GM23338 (cell line): ENCODE measurements at regions not wholly inside any gene's neighbourhood (a gene's known extent, or its start where the extent isn't known, plus 50 kb on each side); places are given as distances from the start of the nearest gene placed in this dataset.

Experiments used
- ATAC-seq: fragments of 200-7000 bp; cut with Tn5 transposase; 3 replicates; pipeline ENCODE4 v1.9.1; 2020
- DNase-seq: peaks from one replicate; pipeline ENCODE4 v3.0.0-alpha.2; 2015; ENCODE audit warnings: low spot score
- H2AFZ ChIP-seq: fragments of 200-600 bp; sonication (generic); 2 replicates; pipeline ENCODE4 v1.8.0; 2016; ENCODE audit warnings: antibody characterized with exemption, mild to moderate bottlenecking, moderate library complexity
- H3F3A ChIP-seq: fragments of 200-600 bp; sonication (generic); replicated peaks from 2 replicates; pipeline ENCODE4 v1.8.0; 2017; ENCODE audit warnings: antibody characterized with exemption, mixed run types, low read depth
- H3K27ac ChIP-seq: fragments of 200-600 bp; sonication (generic); 2 replicates; pipeline ENCODE4 v1.6.1; 2016; ENCODE audit warnings: low read depth
- H3K27me3 ChIP-seq: fragments of 200-600 bp; sonication (generic); 2 replicates; pipeline ENCODE4 v1.8.0; 2016; ENCODE audit warnings: mild to moderate bottlenecking, mixed run types, moderate library complexity; ENCODE audit not compliant: insufficient read depth
- H3K36me3 ChIP-seq: fragments of 200-600 bp; sonication (generic); 2 replicates; pipeline ENCODE4 v1.8.0; 2016; ENCODE audit warnings: mild to moderate bottlenecking; ENCODE audit not compliant: insufficient read depth
- H3K4me1 ChIP-seq: fragments of 200-600 bp; sonication (generic); 2 replicates; pipeline ENCODE4 v1.8.0; 2016; ENCODE audit warnings: mild to moderate bottlenecking, moderate library complexity; ENCODE audit not compliant: insufficient read depth
- H3K4me2 ChIP-seq: fragments of 200-600 bp; sonication (generic); 2 replicates; pipeline ENCODE4 v1.7.1; 2017; ENCODE audit warnings: mixed run types
- H3K4me3 ChIP-seq: fragments of 200-600 bp; sonication (generic); 2 replicates; pipeline ENCODE4 v1.6.1; 2016; ENCODE audit warnings: mixed run types
- H3K79me2 ChIP-seq: fragments of 200-600 bp; sonication (generic); replicated peaks from 2 replicates; pipeline ENCODE4 v1.8.0; 2017; ENCODE audit warnings: mild to moderate bottlenecking; ENCODE audit not compliant: insufficient read depth
- H3K9me2 ChIP-seq: fragments of 200-600 bp; sonication (generic); 2 replicates; pipeline ENCODE4 v1.8.0; 2017; ENCODE audit not compliant: insufficient read depth
- H4K20me1 ChIP-seq: fragments of 200-600 bp; sonication (generic); replicated peaks from 2 replicates; pipeline ENCODE4 v1.8.0; 2017; ENCODE audit warnings: mild to moderate bottlenecking; ENCODE audit not compliant: insufficient read depth
- H3K27ac Mint-ChIP-seq: 2 replicates; pipeline ENCODE4 v1.8.0; 2020; ENCODE audit warnings: inconsistent platforms, mild to moderate bottlenecking, moderate library complexity, mixed read lengths
- H3K27me3 Mint-ChIP-seq: 3 replicates; pipeline ENCODE4 v1.8.0; 2022; ENCODE audit warnings: low read depth, mild to moderate bottlenecking, moderate library complexity, mixed read lengths, inconsistent platforms; ENCODE audit not compliant: insufficient read depth, poor library complexity
- H3K36me3 Mint-ChIP-seq: 3 replicates; pipeline ENCODE4 v1.8.0; 2021; ENCODE audit warnings: low read depth, mild to moderate bottlenecking, inconsistent platforms, moderate library complexity, mixed read lengths
- H3K4me1 Mint-ChIP-seq: 3 replicates; pipeline ENCODE4 v1.8.0; 2020; ENCODE audit warnings: mild to moderate bottlenecking, inconsistent platforms, mixed read lengths
- H3K4me3 Mint-ChIP-seq: 3 replicates; pipeline ENCODE4 v1.8.0; 2021; ENCODE audit warnings: moderate library complexity, mild to moderate bottlenecking, inconsistent platforms, mixed read lengths
- H3K9me3 Mint-ChIP-seq: 3 replicates; pipeline ENCODE4 v1.8.0; 2020; ENCODE audit warnings: moderate library complexity, mild to moderate bottlenecking, inconsistent platforms, mixed read lengths
- CREB1 ChIP-seq: fragments of 250-450 bp; sonication (Bioruptor Pico); IDR thresholded peaks from 2 replicates; pipeline ENCODE4 v1.5.0; 2020; ENCODE audit warnings: low read depth, mild to moderate bottlenecking, moderate library complexity
- CTCF ChIP-seq, 2 experiments: fragments of 200-600 bp in 1 of 2; sonication (generic) in 1 of 2; conservative IDR thresholded peaks; 2 replicates each; pipeline versions ENCODE4 v1.5.1 to v1.6.1; 2016 to 2017; ENCODE audit warnings: antibody characterized with exemption in 2 of 2, low read depth in 2 of 2, mild to moderate bottlenecking in 2 of 2, moderate library complexity in 1 of 2
- ETS1 ChIP-seq: IDR thresholded peaks from 2 replicates; pipeline ENCODE4 v1.6.1; 2016; ENCODE audit warnings: antibody characterized with exemption
- EZH2 ChIP-seq: fragments of 200-600 bp; sonication (generic); IDR thresholded peaks from one replicate; pipeline ENCODE4 v1.8.0; 2017; ENCODE audit warnings: antibody characterized with exemption, mild to moderate bottlenecking, low read depth; ENCODE audit not compliant: unreplicated experiment
- JUNB ChIP-seq: IDR thresholded peaks from one replicate; pipeline ENCODE4 v1.6.1; 2016; ENCODE audit warnings: antibody characterized with exemption; ENCODE audit not compliant: unreplicated experiment
- POLR2AphosphoS5 ChIP-seq: IDR thresholded peaks from 2 replicates; pipeline ENCODE4 v1.6.1; 2016; ENCODE audit warnings: antibody characterized with exemption, low read depth
- STAT1 ChIP-seq: IDR thresholded peaks from one replicate; pipeline ENCODE4 v1.6.1; 2016; ENCODE audit warnings: antibody characterized with exemption; ENCODE audit not compliant: unreplicated experiment
- ZNF114 ChIP-seq: fragments of 250-450 bp; sonication (Bioruptor Pico); IDR thresholded peaks from 2 replicates; pipeline ENCODE4 v1.5.0; 2020; ENCODE audit warnings: mild to moderate bottlenecking, moderate library complexity

GRCh38 chrX:116272322-116272721 lies 101.8 kb downstream of the AGTR2 start:
- Histone ChIP-seq H3K27me3 (no peaks in the 10 kb centered on the region), H3K27ac (no peak overlapping the region), H3K79me2 (no peaks in the 10 kb centered on the region), H3K4me1 (no peaks in the 10 kb centered on the region), H3K4me3 (no peak overlapping the region), H3K4me2 (no peak overlapping the region), H4K20me1 (no peaks in the 10 kb centered on the region), H3F3A (no peaks in the 10 kb centered on the region), H3K36me3 (no peaks in the 10 kb centered on the region), H2AFZ (no peak overlapping the region), H3K9me2 (no peaks in the 10 kb centered on the region)
- DNase-seq (peak; percentile 11), ATAC-seq (no peak)
- TF ChIP-seq POLR2AphosphoS5 (no peak), ZNF114 (CRISPR knock-in tag) (no peak), CREB1 (CRISPR knock-in tag) (no peak), JUNB (no peak), CTCF (conservative IDR thresholded peaks at IDR 0.05; ENCODE audit: low read depth in 2 of 2) (no peak), ETS1 (no peak), EZH2 (no peak)
- no peak overlapping the region for H3K4me3 Mint-ChIP-seq
- H3K27ac Mint-ChIP-seq = no peak overlapping the region
- H3K4me1 Mint-ChIP-seq = no peaks in the 10 kb centered on the region
- no peaks in the 10 kb centered on the region for H3K36me3 Mint-ChIP-seq
- no peaks in the 10 kb centered on the region for H3K9me3 Mint-ChIP-seq
- H3K27me3 Mint-ChIP-seq = no peaks in the 10 kb centered on the region

GRCh38 chrX:116272861-116273260 lies 102.3 kb downstream of the AGTR2 start:
- no peak for ATAC-seq
- DNase-seq = no peak

More at GRCh38 chrX:116272861-116273260, 102.3 kb downstream of the AGTR2 start:
- Histone ChIP-seq H3K27ac (no peak overlapping the region), H3K4me1 (no peaks in the 10 kb centered on the region), H3F3A (no peaks in the 10 kb centered on the region), H3K4me2 (no peak overlapping the region), H3K9me2 (no peaks in the 10 kb centered on the region), H4K20me1 (no peaks in the 10 kb centered on the region), H3K36me3 (no peaks in the 10 kb centered on the region), H3K27me3 (no peaks in the 10 kb centered on the region), H3K79me2 (no peaks in the 10 kb centered on the region), H3K4me3 (no peak overlapping the region), H2AFZ (no peak overlapping the region)
- H3K27ac Mint-ChIP-seq = no peak overlapping the region
- no peak for TF ChIP-seq ZNF114 (CRISPR knock-in tag)
- no peak for TF ChIP-seq STAT1
- no peak for TF ChIP-seq CTCF (conservative IDR thresholded peaks at IDR 0.05; ENCODE audit: low read depth in 2 of 2)
- no peaks in the 10 kb centered on the region for H3K36me3 Mint-ChIP-seq
- no peaks in the 10 kb centered on the region for H3K9me3 Mint-ChIP-seq
- H3K4me1 Mint-ChIP-seq = no peaks in the 10 kb centered on the region
- H3K4me3 Mint-ChIP-seq = no peak overlapping the region
- no peaks in the 10 kb centered on the region for H3K27me3 Mint-ChIP-seq
